SK-N-SH (cell line): ENCODE measurements at regions not wholly inside any gene's neighbourhood (a gene's known extent, or its start where the extent isn't known, plus 50 kb on each side); places are given as distances from the start of the nearest gene placed in this dataset.

Experiments
- CTCF ChIA-PET: fragments of 300-600, 350-600 bp; formaldehyde crosslinking; extraction: SDS; loops from one replicate; lab custom pipeline; 2021; lab: Yijun Ruan, JAX
- POLR2A ChIA-PET: fragments of 350-600 bp; sonication (Branson Sonifier 250); formaldehyde crosslinking; extraction: SDS; loops from one replicate; lab custom pipeline; 2020; ENCODE audit warnings: antibody characterized with exemption, inconsistent platforms; lab: Yijun Ruan, JAX
- DNase-seq: peaks from one replicate; pipeline ENCODE4 v3.0.0; 2012
- H2AFZ ChIP-seq: fragments of 200-600 bp; sonication (generic); 2 replicates; pipeline ENCODE4 v1.8.1; 2016; ENCODE audit warnings: antibody characterized with exemption, mild to moderate bottlenecking, low read depth
- H3F3A ChIP-seq: fragments of 200-600 bp; sonication (generic); replicated peaks from 2 replicates; pipeline ENCODE3; 2016; ENCODE audit warnings: antibody characterized with exemption, mild to moderate bottlenecking; ENCODE audit not compliant: insufficient read depth
- H3K27ac ChIP-seq, 2 experiments: fragments of 200-500 bp in 1 of 2; fragments of 200-600 bp in 1 of 2; sonication (Bioruptor generic) in 1 of 2; sonication (generic), shearing (Covaris generic) in 1 of 2; 2 replicates each; pipeline versions ENCODE4 v1.5.1 to v1.6.1; 2014 to 2016; ENCODE audit warnings: low read depth in 2 of 2, inconsistent platforms in 1 of 2, low read length in 1 of 2, mild to moderate bottlenecking in 1 of 2, mixed read lengths in 1 of 2
- H3K27me3 ChIP-seq: fragments of 200-600 bp; sonication (generic), shearing (Covaris generic); 2 replicates; pipeline ENCODE4 v1.6.1; 2016; ENCODE audit warnings: mixed run types; ENCODE audit not compliant: insufficient read depth
- H3K36me3 ChIP-seq, 2 experiments: fragments of 200-500 bp in 1 of 2; fragments of 200-600 bp in 1 of 2; sonication (Bioruptor generic) in 1 of 2; sonication (generic) in 1 of 2; replicated peaks in 1 of 2; 2 replicates each; pipeline versions ENCODE3 to v1.5.1; 2014 to 2016; ENCODE audit warnings: low read length in 1 of 2, mild to moderate bottlenecking in 1 of 2; ENCODE audit not compliant: insufficient read depth in 2 of 2, control insufficient read depth in 1 of 2
- H3K4me1 ChIP-seq, 2 experiments: fragments of 200-500 bp in 1 of 2; fragments of 200-600 bp in 1 of 2; sonication (Bioruptor generic) in 1 of 2; sonication (generic), shearing (Covaris generic) in 1 of 2; 2 replicates each; pipeline versions ENCODE4 v1.5.1 to v1.6.1; 2014 to 2016; ENCODE audit warnings: low read depth in 1 of 2, low read length in 1 of 2, mixed run types in 1 of 2; ENCODE audit not compliant: insufficient read depth in 2 of 2, control insufficient read depth in 1 of 2
- H3K4me2 ChIP-seq: fragments of 200-600 bp; sonication (generic), shearing (Covaris generic); 2 replicates; pipeline ENCODE4 v1.6.1; 2017; ENCODE audit warnings: mixed run types
- H3K4me3 ChIP-seq, 2 experiments: fragments of 200-500 bp in 1 of 2; fragments of 200-600 bp in 1 of 2; sonication (Bioruptor generic) in 1 of 2; sonication (generic), shearing (Covaris generic) in 1 of 2; 2 replicates each; pipeline versions ENCODE4 v1.5.1 to v1.8.1; 2014 to 2016; ENCODE audit warnings: low read depth in 2 of 2, inconsistent platforms in 1 of 2, low read length in 1 of 2, mild to moderate bottlenecking in 1 of 2, mixed read lengths in 1 of 2, moderate library complexity in 1 of 2
- H3K79me2 ChIP-seq: fragments of 200-600 bp; sonication (generic); 2 replicates; pipeline ENCODE4 v1.8.1; 2017; ENCODE audit warnings: mild to moderate bottlenecking; ENCODE audit not compliant: insufficient read depth
- H3K9ac ChIP-seq: fragments of 200-600 bp; sonication (generic); 2 replicates; pipeline ENCODE4 v1.6.1; 2017; ENCODE audit warnings: mixed run types
- H3K9me2 ChIP-seq: fragments of 200-600 bp; sonication (generic); 2 replicates; pipeline ENCODE4 v1.6.1; 2017; ENCODE audit warnings: mixed run types
- H3K9me3 ChIP-seq: fragments of 200-600 bp; sonication (generic); 2 replicates; pipeline ENCODE4 v1.6.1; 2017; ENCODE audit warnings: mixed run types, mild to moderate bottlenecking, moderate library complexity
- H4K20me1 ChIP-seq: fragments of 200-600 bp; sonication (generic); 2 replicates; pipeline ENCODE4 v1.6.1; 2017; ENCODE audit warnings: mild to moderate bottlenecking, mixed run types; ENCODE audit not compliant: insufficient read depth
- EP300 ChIP-seq, 2 experiments: IDR thresholded peaks; 2 replicates each; pipeline versions ENCODE4 v1.4.0 to v1.6.1; 2012; ENCODE audit warnings: borderline replicate concordance in 1 of 2, low read depth in 1 of 2, low read length in 1 of 2
- GATA2 ChIP-seq: sonication (generic); formaldehyde crosslinking; IDR thresholded peaks from 2 replicates; pipeline ENCODE4 v1.5.0; 2020; ENCODE audit warnings: mild to moderate bottlenecking, missing genetic modification reagents
- JUND ChIP-seq: IDR thresholded peaks from 2 replicates; pipeline ENCODE4 v1.4.0; 2012
- MXI1 ChIP-seq: IDR thresholded peaks from 2 replicates; pipeline ENCODE4 v1.6.1; 2012; ENCODE audit warnings: mild to moderate bottlenecking, low read depth, low read length, improper control_type of control experiment
- NFIC ChIP-seq: IDR thresholded peaks from 2 replicates; pipeline ENCODE4 v1.4.0; 2012; ENCODE audit warnings: borderline replicate concordance
- NRF1 ChIP-seq: IDR thresholded peaks from 2 replicates; pipeline ENCODE4 v1.6.1; 2012; ENCODE audit warnings: low read depth, mild to moderate bottlenecking, low read length
- PBX3 ChIP-seq: IDR thresholded peaks from 2 replicates; pipeline ENCODE4; 2012
- POLR2AphosphoS5 ChIP-seq: IDR thresholded peaks from 2 replicates; pipeline ENCODE4 v1.6.1; 2012; ENCODE audit warnings: low read depth, low read length
- RAD21 ChIP-seq: IDR thresholded peaks from 2 replicates; pipeline ENCODE4 v1.6.1; 2012; ENCODE audit warnings: mild to moderate bottlenecking, low read length
- REST ChIP-seq: IDR thresholded peaks from 2 replicates; pipeline ENCODE4 v1.6.1; 2012; ENCODE audit warnings: mild to moderate bottlenecking, low read depth, low read length, moderate library complexity
- RFX5 ChIP-seq: IDR thresholded peaks from 2 replicates; pipeline ENCODE4 v1.6.1; 2012; ENCODE audit warnings: mild to moderate bottlenecking, improper control_type of control experiment, low read length
- SIN3A ChIP-seq: IDR thresholded peaks from 2 replicates; pipeline ENCODE4 v1.6.1; 2012; ENCODE audit warnings: low read depth, mild to moderate bottlenecking, low read length, moderate library complexity, borderline replicate concordance
- SMC3 ChIP-seq: IDR thresholded peaks from 2 replicates; pipeline ENCODE4 v1.6.1; 2012; ENCODE audit warnings: low read depth, low read length, improper control_type of control experiment
- TAF1 ChIP-seq: IDR thresholded peaks from 2 replicates; pipeline ENCODE4 v1.6.1; 2012; ENCODE audit warnings: low read depth, mild to moderate bottlenecking, low read length, moderate library complexity, borderline replicate concordance
- TEAD4 ChIP-seq: IDR thresholded peaks from 2 replicates; pipeline ENCODE4 v1.4.0; 2012; ENCODE audit warnings: mild to moderate bottlenecking, borderline replicate concordance; ENCODE audit not compliant: insufficient read depth
- USF1 ChIP-seq: IDR thresholded peaks from 2 replicates; pipeline ENCODE4 v1.4.0; 2012; ENCODE audit warnings: low read depth, borderline replicate concordance
- WGBS: methylation state at CpG from one replicate; pipeline ENCODE4 v1.1.6; 2017; ENCODE audit warnings: low lambda C conversion rate; 5-methylcytosine and 5-hydroxymethylcytosine counted together

GRCh38 chr1:245052258-245052657 is 102.5 kb upstream of the KIF26B start:
- H3K4me1 ChIP-seq: no peaks in the 10 kb centered on the region
- no peaks in the 10 kb centered on the region for H3K36me3 ChIP-seq
- ChIA-PET POLR2A (no interaction called here), CTCF (interaction anchor here (2.6 kb wide), 1 partner anchor 10 kb away, joined by 26 read pairs; no protein-coding TSS in a partner anchor)
- no peaks in the 10 kb centered on the region for H3K9me3 ChIP-seq
- no peaks in the 10 kb centered on the region for H3K27me3 ChIP-seq
- no peak overlapping the region for H3K4me3 ChIP-seq
- H3K27ac ChIP-seq: no peak overlapping the region
- no peak overlapping the region for H3K9ac ChIP-seq
- no peak for DNase-seq
- H3K9me2 ChIP-seq: no peaks in the 10 kb centered on the region
- H3K79me2 ChIP-seq: no peaks in the 10 kb centered on the region
- H3F3A ChIP-seq: no peaks in the 10 kb centered on the region
- TF ChIP-seq PBX3 (no peak), TAF1 (no peak), RFX5 (no peak), REST (no peak), NFIC (no peak), MXI1 (no peak), USF1 (no peak), EP300 (IDR thresholded peaks at IDR 0.05; ENCODE audit: borderline replicate concordance in 1 of 2, low read depth in 1 of 2, low read length in 1 of 2) (no peak), POLR2AphosphoS5 (no peak), NRF1 (no peak), GATA2 (CRISPR knock-in tag) (no peak), SMC3 (no peak), RAD21 (no peak), TEAD4 (no peak), JUND (no peak), SIN3A (no peak)
- no peak overlapping the region for H2AFZ ChIP-seq
- H4K20me1 ChIP-seq: no peaks in the 10 kb centered on the region
- 93% methylated on average over 10 of the region's 10 CpGs for WGBS
- H3K4me2 ChIP-seq: no peak overlapping the region
